ENCODE measurements at regions not wholly inside any gene's neighbourhood (a gene's known extent, or its start where the extent isn't known, plus 50 kb on each side); places are given as distances from the start of the nearest gene placed in this dataset.

DNA sequence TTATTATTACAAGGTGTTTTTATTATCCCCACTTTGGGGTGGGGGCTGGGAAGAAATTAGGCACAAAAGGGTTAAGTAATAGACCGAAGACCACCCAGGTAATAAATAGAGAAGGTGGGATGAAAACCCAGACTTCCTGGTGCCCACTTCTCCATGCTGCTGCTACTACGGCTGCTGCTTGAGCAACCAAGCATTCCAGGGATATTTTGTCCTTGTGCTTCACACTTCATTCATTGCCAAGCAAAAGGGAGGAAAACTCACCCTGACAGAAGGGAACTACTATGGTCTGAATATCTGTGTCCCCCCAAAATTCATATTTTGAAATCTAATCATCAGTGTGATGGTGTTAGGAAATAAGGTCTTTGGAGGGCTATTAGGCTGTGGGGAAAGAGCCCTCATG is 470.9 kb upstream of the API5 start:
- H3K27ac ChIP-seq (ENCODE audit: low read depth in 1 of 2, low read length in 2 of 2), result no peak overlapping the region
- H3K9ac ChIP-seq (ENCODE audit: insufficient read depth, low read length, poor library complexity, severe bottlenecking), result no peak overlapping the region
- H3K4me1 Mint-ChIP-seq, result no peaks in the 10 kb centered on the region
- no peaks in the 10 kb centered on the region for H3K4me1 ChIP-seq (ENCODE audit: control insufficient read depth in 1 of 2, insufficient read depth in 2 of 2, low read length in 2 of 2)
- DNase-seq, result no peak
- intact Hi-C loops (cut with micrococcal nuclease), result no loop called here
- no peaks in the 10 kb centered on the region for H4K20me1 ChIP-seq (ENCODE audit: insufficient read depth, low read length)
- peaks cover 0 to 4% (median 0%) of the 10 kb centered on the region in 3 donors for H3K27me3 Mint-ChIP-seq (ENCODE audit: low read depth in 3 of 3)
- 100% methylated on average over 1 of the region's 2 CpGs for WGBS (ENCODE audit: insufficient coverage)
- H3K4me2 ChIP-seq (replicated peaks; ENCODE audit: extremely low read depth, low read length, poor library complexity, severe bottlenecking), result no peak overlapping the region
- no peak overlapping the region for H3K4me3 ChIP-seq (replicated peaks in 1 of 3; ENCODE audit: low read depth in 2 of 3, low read length in 3 of 3)
- TF ChIP-seq CTCF (IDR thresholded peaks at IDR 0.05), result no peak
- H2AFZ ChIP-seq (ENCODE audit: insufficient read depth, low read depth, low read length, poor library complexity, severe bottlenecking), result no peak overlapping the region
- no peak overlapping the region for H3K4me3 Mint-ChIP-seq
- H3K27me3 ChIP-seq (ENCODE audit: control insufficient read depth in 2 of 2, insufficient read depth in 2 of 2, low read length in 2 of 2), result no peaks in the 10 kb centered on the region
- no peaks in the 10 kb centered on the region for H3K36me3 Mint-ChIP-seq
- no peaks in the 10 kb centered on the region for H3K36me3 ChIP-seq (replicated peaks in 1 of 2; ENCODE audit: control insufficient read depth in 1 of 2, insufficient read depth in 2 of 2, low read length in 2 of 2)
- H3K9me3 ChIP-seq (replicated peaks in 1 of 2; ENCODE audit: control insufficient read depth in 1 of 2, insufficient read depth in 1 of 2, low read length in 2 of 2), result no peaks in the 10 kb centered on the region
- H3K9me3 Mint-ChIP-seq, result peaks cover 0 to 4% (median 1%) of the 10 kb centered on the region in 7 donors
- H3K79me2 ChIP-seq (ENCODE audit: insufficient read depth, low read length), result no peaks in the 10 kb centered on the region
- no peak overlapping the region for H3K27ac Mint-ChIP-seq

GRCh38 chr11:42841556-42841955 is 470.2 kb upstream of the API5 start:
- peaks cover 0 to 4% (median 1%) of the 10 kb centered on the region in 7 donors for H3K9me3 Mint-ChIP-seq
- H3K27ac Mint-ChIP-seq, result no peak overlapping the region
- no peaks in the 10 kb centered on the region for H3K27me3 ChIP-seq (ENCODE audit: control insufficient read depth in 2 of 2, insufficient read depth in 2 of 2, low read length in 2 of 2)
- TF ChIP-seq CTCF (IDR thresholded peaks at IDR 0.05), result no peak
- H3K4me1 ChIP-seq (ENCODE audit: control insufficient read depth in 1 of 2, insufficient read depth in 2 of 2, low read length in 2 of 2), result no peaks in the 10 kb centered on the region
- H3K27ac ChIP-seq (ENCODE audit: low read depth in 1 of 2, low read length in 2 of 2), result no peak overlapping the region
- no peak overlapping the region for H3K4me3 ChIP-seq (replicated peaks in 1 of 3; ENCODE audit: low read depth in 2 of 3, low read length in 3 of 3)
- H3K4me2 ChIP-seq (replicated peaks; ENCODE audit: extremely low read depth, low read length, poor library complexity, severe bottlenecking), result no peak overlapping the region
- no peak overlapping the region for H3K4me3 Mint-ChIP-seq
- no peaks in the 10 kb centered on the region for H3K79me2 ChIP-seq (ENCODE audit: insufficient read depth, low read length)
- H3K27me3 Mint-ChIP-seq (ENCODE audit: low read depth in 3 of 3), result peaks cover 0 to 4% (median 0%) of the 10 kb centered on the region in 3 donors
- H4K20me1 ChIP-seq (ENCODE audit: insufficient read depth, low read length), result no peaks in the 10 kb centered on the region
- H2AFZ ChIP-seq (ENCODE audit: insufficient read depth, low read depth, low read length, poor library complexity, severe bottlenecking), result no peak overlapping the region
- no peaks in the 10 kb centered on the region for H3K36me3 ChIP-seq (replicated peaks in 1 of 2; ENCODE audit: control insufficient read depth in 1 of 2, insufficient read depth in 2 of 2, low read length in 2 of 2)
- H3K36me3 Mint-ChIP-seq, result no peaks in the 10 kb centered on the region
- intact Hi-C loops (cut with micrococcal nuclease), result no loop called here
- no peaks in the 10 kb centered on the region for H3K4me1 Mint-ChIP-seq
- H3K9ac ChIP-seq (ENCODE audit: insufficient read depth, low read length, poor library complexity, severe bottlenecking), result no peak overlapping the region
- no peak for DNase-seq
- WGBS (ENCODE audit: insufficient coverage), result 72% methylated on average over 2 of the region's 5 CpGs
- no peaks in the 10 kb centered on the region for H3K9me3 ChIP-seq (replicated peaks in 1 of 2; ENCODE audit: control insufficient read depth in 1 of 2, insufficient read depth in 1 of 2, low read length in 2 of 2)
